PFSK-1 (cell line): ENCODE measurements at regions not wholly inside any gene's neighbourhood (a gene's known extent, or its start where the extent isn't known, plus 50 kb on each side); places are given as distances from the start of the nearest gene placed in this dataset.

Source experiments
- FOXP2 ChIP-seq: optimal IDR thresholded peaks from 2 replicates; pipeline ENCODE3; 2011; ENCODE audit warnings: borderline replicate concordance, control low read depth, inconsistent platforms; ENCODE audit not compliant: insufficient read depth; ENCODE audit errors: extremely low read length, extremely low read depth
- POLR2AphosphoS5 ChIP-seq: IDR thresholded peaks from 2 replicates; pipeline ENCODE4 v1.6.1; 2012; ENCODE audit warnings: low read depth, mild to moderate bottlenecking, control low read depth, low read length, moderate library complexity
- REST ChIP-seq, 2 experiments: IDR thresholded peaks; 2 replicates each; pipeline versions ENCODE4 v1.6.1 to v1.8.0; 2011 to 2012; ENCODE audit warnings: low read depth in 2 of 2, low read length in 2 of 2, control low read depth in 1 of 2, inconsistent platforms in 1 of 2, mild to moderate bottlenecking in 1 of 2, moderate library complexity in 1 of 2; ENCODE audit not compliant: insufficient read depth in 1 of 2
- SIN3A ChIP-seq: IDR thresholded peaks from 2 replicates; pipeline ENCODE4 v1.6.1; 2012; ENCODE audit warnings: mild to moderate bottlenecking, low read length, moderate library complexity, borderline replicate concordance; ENCODE audit not compliant: insufficient read depth
- TAF1 ChIP-seq: IDR thresholded peaks from 2 replicates; pipeline ENCODE4 v1.6.1; 2012; ENCODE audit warnings: low read length, control low read depth, borderline replicate concordance; ENCODE audit not compliant: insufficient read depth

- no peak for TF ChIP-seq POLR2AphosphoS5
- no peak for TF ChIP-seq TAF1
- no peak for TF ChIP-seq FOXP2
- TF ChIP-seq REST (IDR thresholded peaks at IDR 0.05; ENCODE audit: insufficient read depth in 1 of 2, low read depth in 2 of 2, low read length in 2 of 2): no peak
- no peak for TF ChIP-seq SIN3A
Measured at GRCh38 chr2:11079136-11079824, 76.0 kb upstream of the SLC66A3 start.
